Natural killer cell treated with Interleukin-12 subunit alpha and Interleukin-12 subunit beta and Interleukin-15 and Interleukin-18, amount 100 ng/mL, for 72 hours (primary cell): ENCODE measurements at regions not wholly inside any gene's neighbourhood (a gene's known extent, or its start where the extent isn't known, plus 50 kb on each side); places are given as distances from the start of the nearest gene placed in this dataset.
A peak's percentile ranks its signal among the peaks of the same experiment; 100 is the strongest.

Experiments
- ATAC-seq, 2 donors: fragments of 150-1000 bp; cut with Tn5 transposase in 1 of 2; sonication (Bioruptor Pico), chemical (Tn5 transposase) in 1 of 2; 2 replicates each; pipeline ENCODE4 v1.10.0; 2021
- DNase-seq: peaks from one replicate; pipeline ENCODE4 v3.0.0; 2022; ENCODE audit warnings: low spot score
- H3K27ac Mint-ChIP-seq, 2 donors: 1 replicate in 1 of 2; 2 replicates in 1 of 2; pipeline ENCODE4 v1.8.0; 2022; ENCODE audit warnings: mixed read lengths in 2 of 2, mild to moderate bottlenecking in 1 of 2, moderate library complexity in 1 of 2
- H3K27me3 Mint-ChIP-seq, 2 donors: 1 replicate in 1 of 2; 2 replicates in 1 of 2; pipeline ENCODE4 v1.8.0; 2022; ENCODE audit warnings: mixed read lengths in 2 of 2
- H3K36me3 Mint-ChIP-seq: one replicate; pipeline ENCODE4 v1.8.0; 2022; ENCODE audit warnings: mixed read lengths
- H3K4me1 Mint-ChIP-seq, 2 donors: 1 replicate in 1 of 2; 2 replicates in 1 of 2; pipeline ENCODE4 v1.8.0; 2022; ENCODE audit warnings: low read depth in 2 of 2, mixed read lengths in 2 of 2, mild to moderate bottlenecking in 1 of 2
- H3K4me3 Mint-ChIP-seq: one replicate; pipeline ENCODE4 v1.8.0; 2022; ENCODE audit warnings: mixed read lengths
- H3K9me3 Mint-ChIP-seq: 2 replicates; pipeline ENCODE4 v1.8.0; 2022; ENCODE audit warnings: mixed read lengths

GRCh38 chr10:110395350-110396283, 90.9 kb upstream of the SMNDC1 start:
- peaks cover 5% of the 10 kb centered on the region for H3K36me3 Mint-ChIP-seq
- H3K4me3 Mint-ChIP-seq: peak overlapping the region; percentile 26
- H3K27me3 Mint-ChIP-seq: no peaks in the 10 kb centered on the region
- H3K4me1 Mint-ChIP-seq: peaks cover 44 to 65% of the 10 kb centered on the region in 2 donors
- peak overlapping the region; percentile 50 to 90 for H3K27ac Mint-ChIP-seq
- peak; percentile 81 to 89 for ATAC-seq
- peak; percentile 83 for DNase-seq
- peaks cover 2% of the 10 kb centered on the region for H3K9me3 Mint-ChIP-seq

DNA sequence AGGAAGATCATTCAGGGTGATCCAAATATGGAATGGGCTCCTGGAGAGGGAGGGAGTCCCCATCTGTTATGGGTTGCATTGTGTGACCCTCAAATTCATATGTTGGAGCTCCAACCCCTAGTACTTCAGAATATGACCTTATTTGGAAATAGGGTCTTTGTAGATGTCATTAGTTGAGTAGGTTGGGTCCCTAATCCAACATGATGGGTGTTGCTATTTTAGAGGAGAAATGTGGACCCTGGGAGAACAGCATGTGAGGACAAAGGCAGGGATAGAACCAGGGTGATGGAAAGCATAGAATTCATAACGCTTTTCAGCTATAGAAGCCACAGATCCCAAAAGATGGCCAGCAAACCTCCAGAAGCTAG, 91.5 kb upstream of the SMNDC1 start:
- H3K27me3 Mint-ChIP-seq: no peaks in the 10 kb centered on the region
- peak overlapping the region; percentile 26 for H3K4me3 Mint-ChIP-seq
- ATAC-seq: no peak
- peaks cover 1% of the 10 kb centered on the region for H3K36me3 Mint-ChIP-seq
- no peak for DNase-seq
- H3K4me1 Mint-ChIP-seq: peaks cover 45 to 62% of the 10 kb centered on the region in 2 donors
- H3K27ac Mint-ChIP-seq: peak overlapping the region; percentile 50 to 90
- H3K9me3 Mint-ChIP-seq: peaks cover under 1% of the 10 kb centered on the region

GRCh38 chr10:110397856-110398255, 93.1 kb upstream of the SMNDC1 start:
- no peak overlapping the region for H3K4me3 Mint-ChIP-seq

GRCh38 chr10:110398419-110399105, 93.8 kb upstream of the SMNDC1 start:
- no peak for ATAC-seq
- no peaks in the 10 kb centered on the region for H3K27me3 Mint-ChIP-seq
- H3K4me1 Mint-ChIP-seq: peaks cover 42 to 55% of the 10 kb centered on the region in 2 donors
- H3K27ac Mint-ChIP-seq: peak overlapping the region; percentile 29 to 83
- no peaks in the 10 kb centered on the region for H3K9me3 Mint-ChIP-seq
- DNase-seq: no peak
- H3K36me3 Mint-ChIP-seq: no peaks in the 10 kb centered on the region
- no peak overlapping the region for H3K4me3 Mint-ChIP-seq

More at GRCh38 chr10:110397856-110398255, 93.1 kb upstream of the SMNDC1 start:
- ATAC-seq (no peak), DNase-seq (no peak)
- no peaks in the 10 kb centered on the region for H3K27me3 Mint-ChIP-seq
- peak overlapping the region in 1 of 2 donors; percentile 83 for H3K27ac Mint-ChIP-seq
- H3K36me3 Mint-ChIP-seq: no peaks in the 10 kb centered on the region
- no peaks in the 10 kb centered on the region for H3K9me3 Mint-ChIP-seq
- peaks cover 45 to 61% of the 10 kb centered on the region in 2 donors for H3K4me1 Mint-ChIP-seq

- Mint-ChIP-seq H3K36me3 (no peaks in the 10 kb centered on the region), H3K27ac (peak overlapping the region; percentile 29 to 83)
- no peak for DNase-seq
These were observed 94.6 kb upstream of the SMNDC1 start for GRCh38 chr10:110399106-110399964.

DNA sequence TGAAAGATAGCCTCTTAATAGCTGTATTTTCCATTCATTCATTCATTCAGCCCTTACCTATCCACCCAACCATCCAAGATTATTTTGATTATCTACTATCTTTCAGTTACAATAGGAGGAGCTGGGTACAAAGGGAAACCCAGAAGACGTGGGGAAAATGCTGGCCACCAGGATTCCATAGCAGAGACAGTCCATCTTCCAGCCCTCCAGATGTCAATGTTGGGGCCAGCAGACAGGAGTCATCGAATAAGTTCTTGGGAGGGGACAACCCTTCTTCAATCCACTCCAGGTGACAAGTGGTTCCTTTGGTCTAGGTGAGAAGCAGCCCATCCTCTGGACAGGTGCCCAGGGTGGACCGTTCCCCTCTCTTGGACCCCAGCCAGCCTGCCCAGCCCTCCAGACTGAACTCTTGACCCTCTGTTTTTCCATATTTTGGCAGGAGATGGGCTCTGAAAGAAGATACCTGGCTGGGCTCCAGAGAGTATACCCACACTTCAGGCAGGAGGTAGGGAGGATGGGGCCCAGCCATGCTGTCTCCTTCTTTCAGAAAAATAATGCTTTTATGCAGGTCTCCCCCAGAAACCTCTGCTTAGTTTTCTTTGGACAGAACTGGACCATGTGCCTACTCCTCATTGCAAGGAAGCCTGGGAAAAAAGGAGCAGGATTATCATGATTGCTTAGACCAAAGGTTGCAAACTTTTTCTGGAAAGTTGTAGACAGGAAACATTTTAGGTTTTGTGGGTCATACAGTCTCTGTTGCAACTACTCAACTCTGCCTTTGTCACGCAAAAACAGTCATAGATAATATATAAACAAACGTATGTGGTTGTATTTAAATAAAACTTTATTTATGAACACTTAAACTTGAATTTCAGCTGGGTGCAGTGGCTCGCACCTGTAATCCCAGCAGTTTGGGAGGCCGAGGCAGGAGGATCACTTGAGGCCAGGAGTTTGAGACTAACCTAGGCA, 95.5 kb upstream of the SMNDC1 start:
- no peaks in the 10 kb centered on the region for H3K27me3 Mint-ChIP-seq
- ATAC-seq (no peak), DNase-seq (no peak)
- H3K4me3 Mint-ChIP-seq: no peak overlapping the region
- no peaks in the 10 kb centered on the region for H3K9me3 Mint-ChIP-seq
- no peaks in the 10 kb centered on the region for H3K36me3 Mint-ChIP-seq
- H3K27ac Mint-ChIP-seq: peak overlapping the region; percentile 16 to 83
- H3K4me1 Mint-ChIP-seq: peaks cover 30 to 50% of the 10 kb centered on the region in 2 donors

More at GRCh38 chr10:110399106-110399964, 94.6 kb upstream of the SMNDC1 start:
- Mint-ChIP-seq H3K27me3 (no peaks in the 10 kb centered on the region), H3K9me3 (no peaks in the 10 kb centered on the region), H3K4me3 (no peak overlapping the region), H3K4me1 (peaks cover 36 to 50% of the 10 kb centered on the region in 2 donors)
- ATAC-seq: no peak

- ATAC-seq: peak in 1 of 2 donors; percentile 4
These were observed 96.2 kb upstream of the DUSP5 start for GRCh38 chr10:110401401-110402076.

DNA sequence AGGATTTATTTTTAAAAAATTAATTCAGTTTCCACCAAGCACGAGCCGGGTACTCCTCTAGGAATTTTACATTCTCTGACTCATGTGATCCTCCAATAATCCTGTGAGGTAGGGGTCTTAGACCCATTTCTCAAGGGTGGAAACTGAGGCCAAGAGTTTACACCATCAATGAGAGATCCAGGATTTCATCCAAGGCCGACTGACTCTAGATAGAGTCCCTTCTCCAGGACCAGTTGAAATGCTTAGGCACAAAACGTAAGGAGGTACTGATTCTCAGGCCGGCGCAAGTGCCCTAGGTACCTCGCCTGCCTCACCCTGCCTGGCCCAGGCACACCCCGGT, 95.7 kb upstream of the DUSP5 start:
- peak overlapping the region in 1 of 2 donors; percentile 23 for H3K27ac Mint-ChIP-seq
- ATAC-seq (no peak), DNase-seq (no peak)
- H3K36me3 Mint-ChIP-seq: no peaks in the 10 kb centered on the region
- H3K27me3 Mint-ChIP-seq: peaks cover 0 to 3% of the 10 kb centered on the region in 2 donors
- peaks cover 29 to 45% of the 10 kb centered on the region in 2 donors for H3K4me1 Mint-ChIP-seq
- no peak overlapping the region for H3K4me3 Mint-ChIP-seq
- no peaks in the 10 kb centered on the region for H3K9me3 Mint-ChIP-seq

More at GRCh38 chr10:110401401-110402076, 96.2 kb upstream of the DUSP5 start:
- H3K9me3 Mint-ChIP-seq: no peaks in the 10 kb centered on the region
- H3K4me3 Mint-ChIP-seq: no peak overlapping the region
- peaks cover 26 to 45% of the 10 kb centered on the region in 2 donors for H3K4me1 Mint-ChIP-seq
- H3K27ac Mint-ChIP-seq: peak overlapping the region in 1 of 2 donors; percentile 23
- DNase-seq: no peak
- no peaks in the 10 kb centered on the region for H3K36me3 Mint-ChIP-seq
- H3K27me3 Mint-ChIP-seq: no peaks in the 10 kb centered on the region

DNA sequence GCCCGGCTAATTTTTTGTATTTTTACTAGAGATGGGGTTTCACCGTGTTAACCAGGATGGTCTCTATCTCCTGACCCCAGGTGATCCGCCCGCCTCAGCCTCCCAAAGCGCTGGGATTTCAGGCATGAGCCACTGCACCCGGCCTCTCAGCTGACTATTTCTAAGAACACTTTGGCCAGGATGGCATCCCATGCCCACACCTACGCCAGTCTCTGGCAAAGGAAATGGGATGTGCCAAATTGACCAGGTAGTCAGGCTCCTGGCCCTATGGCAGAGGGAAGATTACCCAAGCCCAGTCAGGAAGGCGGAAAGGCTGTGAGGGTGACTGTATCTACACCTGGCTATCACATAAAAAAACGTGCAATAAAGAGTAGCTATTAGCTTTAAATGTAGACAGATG, 94.1 kb upstream of the DUSP5 start:
- Mint-ChIP-seq H3K4me3 (no peak overlapping the region), H3K27me3 (peaks cover 0 to 3% of the 10 kb centered on the region in 2 donors), H3K4me1 (peaks cover 32 to 49% of the 10 kb centered on the region in 2 donors), H3K27ac (peak overlapping the region in 1 of 2 donors; percentile 1), H3K9me3 (no peaks in the 10 kb centered on the region), H3K36me3 (no peaks in the 10 kb centered on the region)
- DNase-seq: no peak
- ATAC-seq: no peak

GRCh38 chr10:110404413-110404812, 93.3 kb upstream of the DUSP5 start:
- ATAC-seq (no peak), DNase-seq (no peak)
- Mint-ChIP-seq H3K36me3 (no peaks in the 10 kb centered on the region), H3K9me3 (no peaks in the 10 kb centered on the region), H3K27ac (peak overlapping the region in 1 of 2 donors; percentile 62), H3K4me3 (no peak overlapping the region), H3K4me1 (peaks cover 30 to 46% of the 10 kb centered on the region in 2 donors), H3K27me3 (peaks cover 0 to 3% of the 10 kb centered on the region in 2 donors)

- Mint-ChIP-seq H3K36me3 (no peaks in the 10 kb centered on the region), H3K27me3 (peaks cover 0 to 3% of the 10 kb centered on the region in 2 donors), H3K4me1 (peaks cover 33 to 43% of the 10 kb centered on the region in 2 donors), H3K4me3 (no peak overlapping the region), H3K27ac (peak overlapping the region; percentile 14 to 62), H3K9me3 (no peaks in the 10 kb centered on the region)
- no peak for ATAC-seq
- no peak for DNase-seq
These were observed 92.9 kb upstream of the DUSP5 start for GRCh38 chr10:110404825-110405224.

- peaks cover 33 to 45% of the 10 kb centered on the region in 2 donors for H3K4me1 Mint-ChIP-seq
- no peak for ATAC-seq
These were observed 92.3 kb upstream of the DUSP5 start for GRCh38 chr10:110405380-110405779.

More at GRCh38 chr10:110405380-110405779, 92.3 kb upstream of the DUSP5 start:
- no peak overlapping the region for H3K4me3 Mint-ChIP-seq
- DNase-seq: no peak
- peaks cover 0 to 3% of the 10 kb centered on the region in 2 donors for H3K27me3 Mint-ChIP-seq
- no peaks in the 10 kb centered on the region for H3K9me3 Mint-ChIP-seq
- peak overlapping the region; percentile 9 to 29 for H3K27ac Mint-ChIP-seq
- no peaks in the 10 kb centered on the region for H3K36me3 Mint-ChIP-seq
